ENCODE measurements at regions not wholly inside any gene's neighbourhood (a gene's known extent, or its start where the extent isn't known, plus 50 kb on each side); places are given as distances from the start of the nearest gene placed in this dataset.

GRCh38 chr11:116589402-116589801 is 183.4 kb downstream of the BUD13 start:
- no peak for TF ChIP-seq POLR2A (IDR thresholded peaks at IDR 0.05)
- TF ChIP-seq CTCF (IDR thresholded peaks at IDR 0.05) = no peak

Data from esophagus squamous epithelium (tissue), 4 donors.